ENCODE measurements at regions not wholly inside any gene's neighbourhood (a gene's known extent, or its start where the extent isn't known, plus 50 kb on each side); places are given as distances from the start of the nearest gene placed in this dataset.

DNA sequence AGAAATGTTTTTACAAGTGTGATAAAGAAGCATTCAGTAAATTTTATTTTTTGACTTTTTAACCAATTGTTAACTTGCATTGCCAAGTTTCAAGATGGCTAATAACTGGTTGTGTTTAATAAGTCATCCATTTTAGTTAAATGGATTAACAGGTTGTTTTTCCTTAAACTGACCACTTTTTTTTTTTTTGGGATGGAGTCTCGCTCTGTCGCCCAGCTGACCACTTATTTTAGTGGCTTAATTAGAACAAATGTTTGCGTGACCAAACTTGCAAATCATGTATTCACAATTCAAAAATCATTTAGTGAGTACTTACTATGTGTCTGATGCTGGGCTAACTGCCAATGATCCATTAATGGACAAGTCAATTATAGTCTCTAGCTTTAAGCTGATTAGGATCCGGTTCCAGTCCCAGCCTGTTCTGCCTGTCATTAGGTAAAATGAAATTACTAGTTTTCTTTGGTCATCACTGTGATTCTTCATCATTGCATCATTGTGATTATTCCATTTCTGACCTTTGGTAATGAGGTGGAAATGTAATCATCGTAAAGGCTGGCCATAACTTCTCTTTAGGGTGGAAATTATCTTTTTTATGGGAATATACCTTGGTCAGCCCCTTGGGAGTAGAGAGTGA is 729.2 kb upstream of the MARCKS start:
- H3K4me3 ChIP-seq = no peak overlapping the region
- no peak for TF ChIP-seq POLR2AphosphoS5 (IDR thresholded peaks at IDR 0.05)
- TF ChIP-seq, protein P1, sequence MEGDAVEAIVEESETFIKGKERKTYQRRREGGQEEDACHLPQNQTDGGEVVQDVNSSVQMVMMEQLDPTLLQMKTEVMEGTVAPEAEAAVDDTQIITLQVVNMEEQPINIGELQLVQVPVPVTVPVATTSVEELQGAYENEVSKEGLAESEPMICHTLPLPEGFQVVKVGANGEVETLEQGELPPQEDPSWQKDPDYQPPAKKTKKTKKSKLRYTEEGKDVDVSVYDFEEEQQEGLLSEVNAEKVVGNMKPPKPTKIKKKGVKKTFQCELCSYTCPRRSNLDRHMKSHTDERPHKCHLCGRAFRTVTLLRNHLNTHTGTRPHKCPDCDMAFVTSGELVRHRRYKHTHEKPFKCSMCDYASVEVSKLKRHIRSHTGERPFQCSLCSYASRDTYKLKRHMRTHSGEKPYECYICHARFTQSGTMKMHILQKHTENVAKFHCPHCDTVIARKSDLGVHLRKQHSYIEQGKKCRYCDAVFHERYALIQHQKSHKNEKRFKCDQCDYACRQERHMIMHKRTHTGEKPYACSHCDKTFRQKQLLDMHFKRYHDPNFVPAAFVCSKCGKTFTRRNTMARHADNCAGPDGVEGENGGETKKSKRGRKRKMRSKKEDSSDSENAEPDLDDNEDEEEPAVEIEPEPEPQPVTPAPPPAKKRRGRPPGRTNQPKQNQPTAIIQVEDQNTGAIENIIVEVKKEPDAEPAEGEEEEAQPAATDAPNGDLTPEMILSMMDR (IDR thresholded peaks at IDR 0.05) = no peak
- TF ChIP-seq POLR2A (IDR thresholded peaks at IDR 0.05) = no peak
- intact Hi-C loops (cut with DNase I; ENCODE audit: low total_unique reads) = no loop called here

DNA sequence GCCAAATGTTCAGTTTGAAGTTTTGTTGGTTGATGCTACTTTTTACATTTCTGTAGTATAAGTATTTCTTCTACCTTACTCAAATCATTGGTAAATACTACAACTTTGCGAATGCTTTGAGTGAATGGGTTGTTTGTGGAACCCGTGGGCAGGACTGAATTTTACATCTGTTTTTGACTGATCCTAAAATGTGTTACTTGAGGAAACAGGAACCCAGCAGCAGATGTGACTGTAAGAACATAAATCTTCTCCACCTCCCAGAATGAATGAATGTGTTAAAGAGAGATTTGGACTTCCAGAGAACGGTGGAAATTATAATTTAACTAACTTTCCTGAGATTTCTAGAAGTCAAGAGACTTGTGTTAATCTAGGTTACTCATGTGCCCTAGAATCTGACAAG is 728.5 kb upstream of the MARCKS start:
- no peak overlapping the region for H3K27ac ChIP-seq
- no peak overlapping the region for H3K4me3 ChIP-seq
- intact Hi-C loops (cut with DNase I; ENCODE audit: low total_unique reads) = no loop called here
- DNase-seq (ENCODE audit: low spot score in 2 of 2) = no peak
- H3K27me3 ChIP-seq = no peaks in the 10 kb centered on the region
- TF ChIP-seq, protein P1 (IDR thresholded peaks at IDR 0.05) = no peak
- TF ChIP-seq POLR2AphosphoS5 (IDR thresholded peaks at IDR 0.05) = no peak
- no peak for TF ChIP-seq POLR2A (IDR thresholded peaks at IDR 0.05)
- no peaks in the 10 kb centered on the region for H3K4me1 ChIP-seq
- H3K9me3 ChIP-seq = no peaks in the 10 kb centered on the region
- H3K36me3 ChIP-seq = no peaks in the 10 kb centered on the region

More for the DNA sequence above, 729.2 kb upstream of the MARCKS start:
- Histone ChIP-seq H3K36me3 (no peaks in the 10 kb centered on the region), H3K27me3 (no peaks in the 10 kb centered on the region), H3K27ac (no peak overlapping the region), H3K4me1 (no peaks in the 10 kb centered on the region), H3K9me3 (no peaks in the 10 kb centered on the region)
- no peak for DNase-seq (ENCODE audit: low spot score in 2 of 2)

DNA sequence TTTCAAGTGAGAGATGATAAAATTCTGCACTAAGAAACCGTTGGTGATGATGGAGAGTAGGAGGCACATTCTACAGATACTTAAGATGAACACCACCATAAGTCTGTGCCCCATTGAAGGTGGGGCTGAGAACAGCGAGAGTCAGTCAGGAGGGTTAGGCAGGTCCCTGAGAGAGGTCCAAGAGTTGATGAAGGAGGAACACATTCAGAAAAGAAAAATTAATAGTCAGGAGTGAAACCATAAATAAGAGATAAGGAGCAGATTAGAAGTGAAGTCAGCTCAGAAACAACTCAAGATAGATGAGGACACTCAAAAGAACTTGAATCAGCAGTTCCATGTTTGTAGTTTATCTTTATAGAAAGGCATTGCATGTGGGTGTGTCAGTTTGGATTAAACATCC is 727.2 kb upstream of the MARCKS start:
- Histone ChIP-seq H3K27ac (no peak overlapping the region), H3K4me3 (no peak overlapping the region), H3K4me1 (no peaks in the 10 kb centered on the region), H3K36me3 (no peaks in the 10 kb centered on the region), H3K9me3 (no peaks in the 10 kb centered on the region), H3K27me3 (no peaks in the 10 kb centered on the region)
- TF ChIP-seq, protein P1 (IDR thresholded peaks at IDR 0.05) = no peak
- no peak for TF ChIP-seq POLR2AphosphoS5 (IDR thresholded peaks at IDR 0.05)
- no peak for TF ChIP-seq POLR2A (IDR thresholded peaks at IDR 0.05)
- no peak for DNase-seq (ENCODE audit: low spot score in 2 of 2)
- intact Hi-C loops (cut with DNase I; ENCODE audit: low total_unique reads) = no loop called here

DNA sequence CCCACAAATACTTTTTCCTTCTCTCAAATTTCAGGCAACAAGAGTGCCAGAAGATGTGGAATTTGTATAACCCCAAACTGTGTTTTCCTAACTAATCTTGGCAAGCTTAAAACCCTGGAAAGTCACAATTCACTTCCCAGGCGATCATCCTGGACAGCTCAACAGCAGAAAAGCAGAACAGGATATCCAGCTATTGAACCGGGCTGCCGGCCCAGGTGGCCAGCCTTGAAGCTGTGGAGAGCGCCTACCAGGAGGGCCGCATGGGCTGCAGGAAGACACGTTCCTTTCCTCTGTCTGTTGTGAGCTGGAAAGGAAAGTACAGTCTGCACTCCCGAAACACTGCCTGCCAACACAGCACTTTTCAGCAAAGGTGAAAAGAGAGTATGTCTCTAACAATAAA is 719.7 kb upstream of the MARCKS start:
- TF ChIP-seq POLR2A (IDR thresholded peaks at IDR 0.05) (no peak), POLR2AphosphoS5 (IDR thresholded peaks at IDR 0.05) (no peak)
- TF ChIP-seq, protein P1 (IDR thresholded peaks at IDR 0.05) = no peak
- Histone ChIP-seq H3K27me3 (no peaks in the 10 kb centered on the region), H3K4me3 (no peak overlapping the region), H3K4me1 (no peaks in the 10 kb centered on the region), H3K27ac (no peak overlapping the region), H3K9me3 (no peaks in the 10 kb centered on the region), H3K36me3 (no peaks in the 10 kb centered on the region)
- DNase-seq (ENCODE audit: low spot score in 2 of 2) = no peak
- intact Hi-C loops (cut with DNase I; ENCODE audit: low total_unique reads) = no loop called here

DNA sequence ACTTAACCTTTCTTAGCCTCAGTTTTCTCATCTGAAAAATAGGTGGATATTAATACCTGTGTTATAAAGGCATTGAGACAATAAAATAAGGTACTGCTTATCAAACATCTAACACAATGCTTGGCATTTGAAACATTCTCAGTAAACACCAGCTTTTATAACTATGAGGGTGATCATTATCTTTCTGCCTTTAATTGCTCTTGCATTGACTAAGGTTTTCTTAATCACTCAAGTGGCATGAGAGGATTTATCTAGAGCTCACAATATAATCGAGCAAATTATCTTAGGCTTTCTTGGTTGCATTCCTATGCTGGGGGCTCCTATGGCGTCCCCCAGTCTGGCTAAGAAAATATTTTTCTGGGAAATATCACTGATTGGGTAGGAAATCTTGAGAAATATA is 716.4 kb upstream of the MARCKS start:
- Histone ChIP-seq H3K4me1 (no peaks in the 10 kb centered on the region), H3K9me3 (no peaks in the 10 kb centered on the region), H3K27me3 (no peaks in the 10 kb centered on the region), H3K4me3 (no peak overlapping the region), H3K36me3 (no peaks in the 10 kb centered on the region), H3K27ac (no peak overlapping the region)
- TF ChIP-seq, protein P1 (IDR thresholded peaks at IDR 0.05) = no peak
- DNase-seq (ENCODE audit: low spot score in 2 of 2) = no peak
- intact Hi-C loops (cut with DNase I; ENCODE audit: low total_unique reads) = no loop called here
